ENCODE measurements at regions not wholly inside any gene's neighbourhood (a gene's known extent, or its start where the extent isn't known, plus 50 kb on each side); places are given as distances from the start of the nearest gene placed in this dataset.

- TF ChIP-seq, protein P1, sequence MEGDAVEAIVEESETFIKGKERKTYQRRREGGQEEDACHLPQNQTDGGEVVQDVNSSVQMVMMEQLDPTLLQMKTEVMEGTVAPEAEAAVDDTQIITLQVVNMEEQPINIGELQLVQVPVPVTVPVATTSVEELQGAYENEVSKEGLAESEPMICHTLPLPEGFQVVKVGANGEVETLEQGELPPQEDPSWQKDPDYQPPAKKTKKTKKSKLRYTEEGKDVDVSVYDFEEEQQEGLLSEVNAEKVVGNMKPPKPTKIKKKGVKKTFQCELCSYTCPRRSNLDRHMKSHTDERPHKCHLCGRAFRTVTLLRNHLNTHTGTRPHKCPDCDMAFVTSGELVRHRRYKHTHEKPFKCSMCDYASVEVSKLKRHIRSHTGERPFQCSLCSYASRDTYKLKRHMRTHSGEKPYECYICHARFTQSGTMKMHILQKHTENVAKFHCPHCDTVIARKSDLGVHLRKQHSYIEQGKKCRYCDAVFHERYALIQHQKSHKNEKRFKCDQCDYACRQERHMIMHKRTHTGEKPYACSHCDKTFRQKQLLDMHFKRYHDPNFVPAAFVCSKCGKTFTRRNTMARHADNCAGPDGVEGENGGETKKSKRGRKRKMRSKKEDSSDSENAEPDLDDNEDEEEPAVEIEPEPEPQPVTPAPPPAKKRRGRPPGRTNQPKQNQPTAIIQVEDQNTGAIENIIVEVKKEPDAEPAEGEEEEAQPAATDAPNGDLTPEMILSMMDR (IDR thresholded peaks at IDR 0.05) = no peak
- no peak for TF ChIP-seq POLR2A (IDR thresholded peaks at IDR 0.05; ENCODE audit: low read depth)
Observed at GRCh38 chr2:67560771-67561456, 163.8 kb downstream of the ETAA1 start.
